Adrenal gland (tissue), 9 donors: ENCODE measurements at regions not wholly inside any gene's neighbourhood (a gene's known extent, or its start where the extent isn't known, plus 50 kb on each side); places are given as distances from the start of the nearest gene placed in this dataset.

ENCODE experiments used
- DNase-seq, 7 donors: peaks; one replicate each; pipeline ENCODE4 v3.0.0-alpha.2; 2019 to 2020
- H3K27ac ChIP-seq, 5 donors: fragments of 200-600 bp; sonication (generic) in 4 of 5; 1 replicate in 3 of 5; 2 replicates in 2 of 5; pipeline versions ENCODE4 v1.5.1 to v1.8.0; 2016 to 2020; ENCODE audit warnings: mild to moderate bottlenecking in 1 of 5
- H3K27me3 ChIP-seq: fragments of 200-600 bp; 2 replicates; pipeline ENCODE4 v1.8.0; 2021
- H3K36me3 ChIP-seq, 2 donors: fragments of 200-600 bp; replicated peaks in 1 of 2; 1 replicate in 1 of 2; 2 replicates in 1 of 2; pipeline versions ENCODE4 v1.5.1 to v1.8.0; 2018 to 2022
- H3K4me1 ChIP-seq, 2 donors: fragments of 200-600 bp; replicated peaks in 1 of 2; 1 replicate in 1 of 2; 2 replicates in 1 of 2; pipeline versions ENCODE4 v1.5.1 to v1.8.0; 2018 to 2021
- H3K4me3 ChIP-seq, 4 donors: fragments of 200-600 bp; sonication (generic) in 3 of 4; one replicate each; pipeline ENCODE4 v1.5.1; 2016 to 2018
- H3K9me3 ChIP-seq, 3 donors: fragments of 200-600 bp; sonication (generic) in 1 of 3; replicated peaks in 1 of 3; 1 replicate in 2 of 3; 2 replicates in 1 of 3; pipeline versions ENCODE4 v1.5.1 to v1.8.0; 2016 to 2021
- CTCF ChIP-seq, 6 experiments: fragments of 450-650 bp in 4 of 6; fragments of 200-600 bp in 2 of 6; sonication (generic) in 1 of 6; IDR thresholded peaks; 1 replicate in 5 of 6; 2 replicates in 1 of 6; pipeline versions ENCODE4 v1.5.1 to v1.8.0; 2016 to 2021; ENCODE audit warnings: antibody characterized with exemption in 6 of 6, mild to moderate bottlenecking in 2 of 6, moderate library complexity in 1 of 6
- POLR2A ChIP-seq, 2 donors: fragments of 450-650 bp; IDR thresholded peaks; one replicate each; pipeline ENCODE4 v1.6.1; 2017; ENCODE audit warnings: antibody characterized with exemption in 2 of 2, mild to moderate bottlenecking in 2 of 2, moderate library complexity in 1 of 2
- WGBS, 4 donors: extraction: QIAGEN DNeasy Blood & Tissue Kit in 2 of 4; methylation state at CpG; one replicate each; pipeline versions ENCODE4 v1.1.5 to v1.1.7; 2013 to 2017; 5-methylcytosine and 5-hydroxymethylcytosine counted together
- intact Hi-C, 2 donors: fragments of 100-400 bp; cut with DNase I; formaldehyde crosslinking; loops; one replicate each; pipeline versions ENCODE4 v1.14.1 to v1.15.0; 2022 to 2023
- donor health status: healthy with polysubstance abuse.
- donor health status: Bipolar disorder and iron deficiency.
- donor health status: DM: yes; HTN: yes; CAD: no.
- donor health status: DM: no; HTN: no; CAD: no.
- donor health status: DM: no; HTN: no; CAD: no.

DNA sequence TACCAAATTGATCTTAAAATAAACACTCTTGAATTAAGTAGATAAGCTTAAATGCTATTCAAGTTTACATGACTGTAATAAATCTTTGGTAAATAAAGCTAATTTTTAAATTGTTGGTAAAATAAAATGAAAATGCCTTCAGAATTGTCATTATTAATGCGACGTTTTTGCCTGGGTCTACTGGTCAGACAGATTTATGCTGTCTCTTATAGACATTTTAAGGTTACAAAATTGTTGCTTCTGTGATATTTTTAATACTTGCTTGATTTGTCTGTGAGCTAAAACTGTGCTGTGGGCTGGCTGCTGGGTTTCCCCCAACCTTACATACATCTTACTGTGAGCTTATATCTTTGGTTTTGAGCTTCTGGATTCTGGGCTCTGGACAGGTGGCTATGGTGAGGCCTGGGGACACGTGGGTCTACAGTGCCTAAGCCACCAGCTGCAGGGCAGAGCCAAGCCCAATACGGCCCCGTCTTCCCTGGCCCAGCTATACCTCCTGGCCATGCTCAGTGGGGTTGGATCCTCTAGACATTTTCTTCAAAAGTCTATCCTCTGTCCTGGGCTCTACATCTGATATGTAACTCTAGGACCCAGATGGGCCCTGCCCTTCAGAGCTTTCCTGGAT lies 81.4 kb downstream of the ETS2 start:
- H3K9me3 ChIP-seq: peaks cover 0 to 8% (median 0%) of the 10 kb centered on the region in 3 donors
- no peak overlapping the region for H3K27ac ChIP-seq
- no peaks in the 10 kb centered on the region for H3K4me1 ChIP-seq
- no peaks in the 10 kb centered on the region for H3K27me3 ChIP-seq
- DNase-seq: no peak
- H3K4me3 ChIP-seq: no peak overlapping the region
- TF ChIP-seq POLR2A (IDR thresholded peaks at IDR 0.05) (no peak), CTCF (IDR thresholded peaks at IDR 0.05) (no peak)
- 68 to 76% (median 74%) methylated on average over 5 of the region's 5 CpGs for WGBS, 4 donors
- intact Hi-C loops: no loop called here
- H3K36me3 ChIP-seq: no peaks in the 10 kb centered on the region

DNA sequence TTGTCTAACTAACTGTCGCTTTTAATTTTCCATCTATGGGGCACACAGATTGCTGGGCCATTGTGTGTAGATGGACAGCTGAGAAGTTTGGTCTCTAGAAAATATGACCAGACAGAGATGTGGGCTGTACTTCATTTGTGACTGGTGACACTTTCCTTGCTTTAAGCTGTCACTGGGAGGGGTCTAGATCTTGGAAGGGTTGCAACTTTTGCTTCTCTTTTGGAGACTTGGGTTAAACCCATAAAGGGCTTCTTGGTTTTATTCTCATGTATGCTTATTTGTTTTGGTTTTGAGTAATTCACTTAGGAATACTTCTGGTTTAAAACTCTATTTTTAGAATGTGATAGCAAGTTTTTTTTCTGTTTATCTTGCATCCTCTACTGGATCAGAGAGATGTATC lies 80.2 kb downstream of the ETS2 start:
- DNase-seq: no peak
- WGBS, 4 donors: 80 to 96% (median 90%) methylated on average over 1 of the region's 1 CpG
- Histone ChIP-seq H3K27me3 (no peaks in the 10 kb centered on the region), H3K4me1 (no peaks in the 10 kb centered on the region), H3K36me3 (no peaks in the 10 kb centered on the region), H3K9me3 (peaks cover 0 to 13% (median 2%) of the 10 kb centered on the region in 3 donors), H3K27ac (no peak overlapping the region), H3K4me3 (no peak overlapping the region)
- intact Hi-C loops: no loop called here
- TF ChIP-seq POLR2A (IDR thresholded peaks at IDR 0.05): no peak
- no peak for TF ChIP-seq CTCF (IDR thresholded peaks at IDR 0.05)

- 75 to 88% (median 80%) methylated on average over 3 of the region's 3 CpGs for WGBS, 4 donors
- Histone ChIP-seq H3K4me1 (no peaks in the 10 kb centered on the region), H3K36me3 (no peaks in the 10 kb centered on the region), H3K27me3 (no peaks in the 10 kb centered on the region), H3K4me3 (no peak overlapping the region), H3K9me3 (peaks cover 0 to 18% (median 8%) of the 10 kb centered on the region in 3 donors), H3K27ac (no peak overlapping the region)
- TF ChIP-seq CTCF (IDR thresholded peaks at IDR 0.05): no peak
- TF ChIP-seq POLR2A (IDR thresholded peaks at IDR 0.05): no peak
- intact Hi-C loops: no loop called here
- DNase-seq: no peak
These were observed 78.7 kb downstream of the ETS2 start for GRCh38 chr21:38884440-38884839.

DNA sequence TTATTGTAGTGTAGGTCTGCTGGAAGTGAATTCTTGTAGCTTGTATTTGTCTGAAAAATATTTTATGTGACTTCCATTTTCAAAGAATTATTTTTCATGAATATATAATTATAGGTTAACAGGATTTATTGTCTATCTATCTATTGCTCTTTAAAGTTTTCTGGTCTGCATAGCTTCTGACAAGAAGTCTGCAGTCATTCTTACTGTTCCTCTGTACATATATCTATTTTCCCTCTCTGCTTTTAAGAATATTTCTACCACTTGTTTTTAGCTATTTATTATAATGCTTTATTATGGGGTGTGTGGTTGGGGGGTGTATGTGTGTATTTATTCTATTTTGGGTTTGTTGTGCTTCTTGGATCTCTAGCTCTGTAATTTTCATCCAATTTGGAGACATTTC lies 77.4 kb downstream of the ETS2 start:
- Histone ChIP-seq H3K36me3 (no peaks in the 10 kb centered on the region), H3K4me3 (no peak overlapping the region), H3K27me3 (no peaks in the 10 kb centered on the region), H3K27ac (no peak overlapping the region), H3K4me1 (no peaks in the 10 kb centered on the region), H3K9me3 (peaks cover 0 to 18% (median 8%) of the 10 kb centered on the region in 3 donors)
- no peak for DNase-seq
- intact Hi-C loops: no loop called here
- TF ChIP-seq CTCF (IDR thresholded peaks at IDR 0.05) (no peak), POLR2A (IDR thresholded peaks at IDR 0.05) (no peak)
